A549 (cell line): ENCODE measurements at regions not wholly inside any gene's neighbourhood (a gene's known extent, or its start where the extent isn't known, plus 50 kb on each side); places are given as distances from the start of the nearest gene placed in this dataset.

Experiments
- NR3C1 ChIP-seq: fragments of >200 bp; sonication (Bioruptor Twin); formaldehyde crosslinking; IDR thresholded peaks from 3 replicates; pipeline ENCODE4 v1.6.1; 2017
- TF ChIP-seq, protein P1 (sequence below): fragments of >200 bp; sonication (Bioruptor Twin); formaldehyde crosslinking; IDR thresholded peaks from 3 replicates; pipeline ENCODE4 v1.5.1; 2016

DNA sequence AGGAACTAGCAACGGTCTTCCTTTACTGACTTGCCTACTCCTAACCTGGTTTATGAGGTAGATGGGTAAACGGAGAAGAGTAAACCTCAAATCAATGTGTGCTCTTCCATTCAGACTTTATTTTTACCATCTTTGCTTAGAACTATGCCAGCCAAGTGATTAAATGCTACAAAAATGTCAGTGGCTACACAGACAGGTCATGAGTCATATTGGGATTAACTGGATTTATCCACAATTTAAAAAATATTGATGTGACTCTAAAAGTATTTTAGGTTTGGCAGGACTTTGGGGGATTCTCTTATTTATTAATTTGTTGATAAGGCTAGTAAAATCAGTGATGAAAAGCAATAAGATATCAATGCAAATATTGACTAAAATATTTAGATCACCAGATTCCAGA, 275.0 kb downstream of the PLK2 start:
- TF ChIP-seq NR3C1 = no peak
- TF ChIP-seq, protein P1, sequence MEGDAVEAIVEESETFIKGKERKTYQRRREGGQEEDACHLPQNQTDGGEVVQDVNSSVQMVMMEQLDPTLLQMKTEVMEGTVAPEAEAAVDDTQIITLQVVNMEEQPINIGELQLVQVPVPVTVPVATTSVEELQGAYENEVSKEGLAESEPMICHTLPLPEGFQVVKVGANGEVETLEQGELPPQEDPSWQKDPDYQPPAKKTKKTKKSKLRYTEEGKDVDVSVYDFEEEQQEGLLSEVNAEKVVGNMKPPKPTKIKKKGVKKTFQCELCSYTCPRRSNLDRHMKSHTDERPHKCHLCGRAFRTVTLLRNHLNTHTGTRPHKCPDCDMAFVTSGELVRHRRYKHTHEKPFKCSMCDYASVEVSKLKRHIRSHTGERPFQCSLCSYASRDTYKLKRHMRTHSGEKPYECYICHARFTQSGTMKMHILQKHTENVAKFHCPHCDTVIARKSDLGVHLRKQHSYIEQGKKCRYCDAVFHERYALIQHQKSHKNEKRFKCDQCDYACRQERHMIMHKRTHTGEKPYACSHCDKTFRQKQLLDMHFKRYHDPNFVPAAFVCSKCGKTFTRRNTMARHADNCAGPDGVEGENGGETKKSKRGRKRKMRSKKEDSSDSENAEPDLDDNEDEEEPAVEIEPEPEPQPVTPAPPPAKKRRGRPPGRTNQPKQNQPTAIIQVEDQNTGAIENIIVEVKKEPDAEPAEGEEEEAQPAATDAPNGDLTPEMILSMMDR = no peak
